ENCODE measurements at regions not wholly inside any gene's neighbourhood (a gene's known extent, or its start where the extent isn't known, plus 50 kb on each side); places are given as distances from the start of the nearest gene placed in this dataset.

DNA sequence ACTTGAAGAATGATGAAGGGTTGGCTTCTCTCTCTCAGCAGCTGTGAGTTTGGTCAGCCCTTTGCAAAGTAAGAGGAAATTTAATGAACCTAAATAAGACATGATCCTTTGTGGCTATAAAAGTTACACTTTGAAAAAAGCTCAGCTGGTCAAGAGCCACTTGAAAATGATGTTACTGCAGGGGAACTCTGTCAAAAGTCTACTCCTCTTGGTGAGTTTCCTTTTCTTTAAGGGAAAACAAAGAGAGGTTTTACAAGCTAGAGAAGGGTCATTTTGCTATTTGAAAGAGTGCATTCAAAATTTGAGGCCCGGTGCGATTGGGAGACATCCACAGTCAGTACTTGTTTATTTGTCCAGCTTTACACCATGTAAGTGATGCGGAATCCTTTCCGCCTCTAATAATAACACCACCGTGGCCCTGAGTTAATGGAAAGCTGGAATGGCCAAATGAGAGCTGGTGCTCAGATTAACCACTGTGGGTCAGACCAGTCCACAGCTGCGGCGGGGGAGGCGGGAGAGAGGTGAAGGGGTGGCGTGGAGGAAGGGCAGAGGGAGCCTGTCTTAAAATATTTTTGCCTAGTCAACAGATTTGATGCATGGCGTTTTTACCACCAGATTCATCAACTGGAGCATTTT is 404.0 kb downstream of the TLE4 start:
- TF ChIP-seq EZH2 (IDR thresholded peaks at IDR 0.05; ENCODE audit: low read depth) (no peak), CTCF (conservative IDR thresholded peaks at IDR 0.05) (no peak)
